OCI-LY7 (cell line): ENCODE measurements at regions not wholly inside any gene's neighbourhood (a gene's known extent, or its start where the extent isn't known, plus 50 kb on each side); places are given as distances from the start of the nearest gene placed in this dataset.
"Not testable (repeated sequence)": the region's sequence is repeated elsewhere in the genome, so short reads cannot be mapped to it uniquely, and the experiment has no call there.

Experiments
- BruUV-seq: library from RNA; stranded (reverse); fragments of 400-500 nt; replicated peaks from 2 replicates; lab custom pipeline; 2021; lab: Mats Ljungman, UMichigan
- CTCF ChIA-PET: fragments of 300-600 bp; sonication (Branson Sonifier 250); formaldehyde crosslinking; loops from one replicate; lab custom pipeline; 2022; ENCODE audit warnings: antibody characterized with exemption; ENCODE audit not compliant: unreplicated experiment; lab: Charles Lee
- POLR2A ChIA-PET: fragments of 300-600 bp; sonication (Branson Sonifier 250); formaldehyde crosslinking; loops from one replicate; lab custom pipeline; 2022; ENCODE audit warnings: antibody characterized with exemption; lab: Charles Lee
- DNase-seq: peaks from one replicate; pipeline ENCODE4 v3.0.0-alpha.2; 2015; ENCODE audit warnings: low spot score
- H2AFZ ChIP-seq: fragments of 200-600 bp; sonication (generic), shearing (Covaris generic); 2 replicates; pipeline ENCODE4 v1.6.1; 2014; ENCODE audit warnings: mild to moderate bottlenecking, antibody characterized with exemption, low read length, moderate library complexity
- H3K27ac ChIP-seq: fragments of 200-600 bp; sonication (generic); 2 replicates; pipeline ENCODE4 v1.5.1; 2014; ENCODE audit warnings: mixed run types, low read depth, mild to moderate bottlenecking, moderate library complexity, low read length, inconsistent platforms; ENCODE audit not compliant: poor library complexity, severe bottlenecking
- H3K36me3 ChIP-seq: fragments of 200-600 bp; sonication (generic); 2 replicates; pipeline ENCODE4 v1.6.1; 2014; ENCODE audit warnings: mild to moderate bottlenecking, antibody characterized with exemption, low read length, moderate library complexity, mixed read lengths; ENCODE audit not compliant: insufficient read depth
- H3K4me1 ChIP-seq: fragments of 200-600 bp; sonication (generic); 2 replicates; pipeline ENCODE4 v1.5.1; 2014; ENCODE audit warnings: mild to moderate bottlenecking, low read length; ENCODE audit not compliant: insufficient read depth, poor library complexity, severe bottlenecking
- H3K4me2 ChIP-seq: fragments of 200-600 bp; sonication (generic); 2 replicates; pipeline ENCODE4 v1.6.1; 2014; ENCODE audit warnings: mild to moderate bottlenecking, low read length
- H3K4me3 ChIP-seq: fragments of 200-600 bp; sonication (generic); 2 replicates; pipeline ENCODE4 v1.5.1; 2014; ENCODE audit warnings: mild to moderate bottlenecking, low read depth, low read length; ENCODE audit not compliant: poor library complexity, severe bottlenecking
- H3K79me2 ChIP-seq: fragments of 200-600 bp; sonication (generic); 2 replicates; pipeline ENCODE4 v1.6.1; 2016; ENCODE audit warnings: low read depth, mild to moderate bottlenecking, low read length, moderate library complexity, mixed read lengths; ENCODE audit not compliant: insufficient read depth
- H3K9me2 ChIP-seq: fragments of 200-600 bp; sonication (generic); 2 replicates; pipeline ENCODE4 v1.6.1; 2016; ENCODE audit warnings: mild to moderate bottlenecking, low read length, mixed read lengths; ENCODE audit not compliant: insufficient read depth
- H3K9me3 ChIP-seq: fragments of 200-600 bp; sonication (generic); 2 replicates; pipeline ENCODE4 v1.6.1; 2014; ENCODE audit warnings: mild to moderate bottlenecking, mixed run types, low read length, mixed read lengths
- H4K20me1 ChIP-seq: fragments of 200-600 bp; sonication (generic); 2 replicates; pipeline ENCODE4 v1.6.1; 2014; ENCODE audit warnings: mild to moderate bottlenecking, antibody characterized with exemption, low read length, moderate library complexity, mixed read lengths; ENCODE audit not compliant: insufficient read depth
- EZH2phosphoT487 ChIP-seq: fragments of 200-600 bp; sonication (generic); IDR thresholded peaks from 2 replicates; pipeline ENCODE4 v1.6.1; 2018; ENCODE audit warnings: low read depth, borderline replicate concordance, mild to moderate bottlenecking, mixed run types, antibody characterized with exemption, low read length, moderate library complexity, mixed read lengths
- intact Hi-C: fragments of 100-400 bp; cut with micrococcal nuclease; formaldehyde crosslinking; loops from one replicate; pipeline ENCODE4 v1.10.0; 2022; ENCODE audit not compliant: unreplicated experiment
- TF ChIP-seq, protein P1 (sequence below): fragments of 200-600 bp; sonication (generic); conservative IDR thresholded peaks from 2 replicates; pipeline ENCODE4 v1.5.1; 2014; ENCODE audit warnings: mild to moderate bottlenecking, antibody characterized with exemption, low read length, moderate library complexity, mixed read lengths

DNA sequence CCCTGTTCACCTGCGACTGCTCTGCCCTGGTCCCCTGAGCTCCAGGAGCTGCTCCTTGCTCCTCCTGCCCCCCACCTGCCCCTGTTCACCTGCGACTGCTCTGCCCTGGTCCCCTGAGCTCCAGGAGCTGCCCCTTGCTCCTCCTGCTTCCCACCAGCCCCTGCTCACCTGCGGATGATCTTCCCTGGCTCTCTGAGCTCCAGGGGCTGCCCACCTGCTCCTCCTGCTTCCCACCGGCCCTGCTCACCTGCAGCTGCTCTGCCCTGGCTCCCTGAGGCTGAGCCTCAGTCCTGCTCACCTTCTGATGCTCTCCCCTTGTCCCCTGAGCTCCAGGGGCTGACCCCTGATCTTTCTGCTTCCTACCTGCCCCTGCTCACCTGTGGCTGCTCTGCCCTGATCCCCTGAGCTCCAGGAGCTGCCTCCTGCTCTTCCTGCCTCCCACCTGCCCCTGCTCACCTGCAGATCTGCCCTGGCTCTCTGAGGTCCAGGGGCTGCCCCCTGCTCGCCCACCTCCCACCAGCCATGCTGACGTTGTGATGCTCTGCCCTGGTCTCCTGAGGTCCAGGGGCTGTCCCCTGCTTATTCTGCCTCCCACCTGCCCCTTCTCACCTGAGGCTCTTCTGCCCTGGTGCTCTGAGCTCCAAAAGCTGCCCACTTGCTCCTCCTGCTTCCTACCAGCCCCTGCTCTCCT, 219.2 kb downstream of the TMEM121 start:
- H2AFZ ChIP-seq, result no peak overlapping the region
- no peak overlapping the region for H3K4me3 ChIP-seq
- H3K27ac ChIP-seq, result no peak overlapping the region
- TF ChIP-seq, protein P1, sequence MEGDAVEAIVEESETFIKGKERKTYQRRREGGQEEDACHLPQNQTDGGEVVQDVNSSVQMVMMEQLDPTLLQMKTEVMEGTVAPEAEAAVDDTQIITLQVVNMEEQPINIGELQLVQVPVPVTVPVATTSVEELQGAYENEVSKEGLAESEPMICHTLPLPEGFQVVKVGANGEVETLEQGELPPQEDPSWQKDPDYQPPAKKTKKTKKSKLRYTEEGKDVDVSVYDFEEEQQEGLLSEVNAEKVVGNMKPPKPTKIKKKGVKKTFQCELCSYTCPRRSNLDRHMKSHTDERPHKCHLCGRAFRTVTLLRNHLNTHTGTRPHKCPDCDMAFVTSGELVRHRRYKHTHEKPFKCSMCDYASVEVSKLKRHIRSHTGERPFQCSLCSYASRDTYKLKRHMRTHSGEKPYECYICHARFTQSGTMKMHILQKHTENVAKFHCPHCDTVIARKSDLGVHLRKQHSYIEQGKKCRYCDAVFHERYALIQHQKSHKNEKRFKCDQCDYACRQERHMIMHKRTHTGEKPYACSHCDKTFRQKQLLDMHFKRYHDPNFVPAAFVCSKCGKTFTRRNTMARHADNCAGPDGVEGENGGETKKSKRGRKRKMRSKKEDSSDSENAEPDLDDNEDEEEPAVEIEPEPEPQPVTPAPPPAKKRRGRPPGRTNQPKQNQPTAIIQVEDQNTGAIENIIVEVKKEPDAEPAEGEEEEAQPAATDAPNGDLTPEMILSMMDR, result no peak
- TF ChIP-seq EZH2phosphoT487, result no peak
- H3K4me1 ChIP-seq, result peaks cover 5% of the 10 kb centered on the region
- H3K36me3 ChIP-seq, result no peaks in the 10 kb centered on the region
- no peak for DNase-seq
- H3K4me2 ChIP-seq, result no peak overlapping the region
- no peaks in the 10 kb centered on the region for H3K79me2 ChIP-seq
- H4K20me1 ChIP-seq, result no peaks in the 10 kb centered on the region
- no peaks in the 10 kb centered on the region for H3K9me2 ChIP-seq
- CTCF ChIA-PET, result no interaction called here
- no peaks in the 10 kb centered on the region for H3K9me3 ChIP-seq
- POLR2A ChIA-PET, result no interaction called here
- BruUV-seq, result no TSS peak
- intact Hi-C loops, result no loop called here

GRCh38 chr14:105746124-105746514, 219.7 kb downstream of the TMEM121 start:
- Histone ChIP-seq H3K79me2 (no peaks in the 10 kb centered on the region), H2AFZ (no peak overlapping the region), H3K4me1 (peaks cover 5% of the 10 kb centered on the region), H3K27ac (no peak overlapping the region), H3K36me3 (no peaks in the 10 kb centered on the region), H3K9me2 (no peaks in the 10 kb centered on the region), H3K4me2 (no peak overlapping the region), H3K9me3 (no peaks in the 10 kb centered on the region), H4K20me1 (no peaks in the 10 kb centered on the region), H3K4me3 (no peak overlapping the region)
- no peak for TF ChIP-seq EZH2phosphoT487
- TF ChIP-seq, protein P1, result no peak
- ChIA-PET CTCF (no interaction called here), POLR2A (no interaction called here)
- no peak for DNase-seq
- intact Hi-C loops, result no loop called here
- no TSS peak for BruUV-seq

DNA sequence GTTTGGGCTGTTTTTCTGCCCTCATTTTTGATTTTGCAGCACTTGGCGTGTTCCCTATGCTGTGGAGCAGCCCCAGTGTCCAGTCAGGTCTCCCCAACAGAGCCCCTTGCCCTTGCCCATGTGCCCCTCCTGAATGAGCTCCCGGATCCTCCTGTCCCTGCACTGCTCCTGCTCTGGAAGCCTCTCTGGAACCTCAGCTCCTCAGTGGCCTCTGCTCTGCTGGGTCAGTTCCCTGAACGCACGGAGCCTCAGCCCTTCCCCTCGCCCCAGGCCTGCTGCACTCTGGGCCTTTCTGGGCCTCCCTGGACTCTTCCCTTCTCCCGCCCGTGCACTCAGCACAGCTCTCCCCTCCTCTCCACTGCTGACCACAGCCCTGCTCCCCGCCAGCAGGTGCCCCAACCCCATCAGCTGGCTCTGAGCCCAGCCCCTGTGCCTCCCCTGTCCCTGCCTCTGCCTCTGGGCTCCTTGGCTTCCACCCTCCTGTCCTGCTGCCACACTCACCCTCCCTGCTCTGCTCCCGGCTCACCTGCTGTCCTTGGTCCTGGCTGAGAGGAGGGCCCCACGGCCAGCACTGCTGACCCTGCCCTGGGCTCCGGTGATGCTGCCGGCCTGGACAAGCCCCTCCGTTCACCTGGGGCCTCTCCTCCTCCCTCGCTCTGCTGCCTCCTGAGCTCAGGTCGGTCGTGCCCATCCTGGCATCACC, 220.6 kb downstream of the TMEM121 start:
- H3K4me2 ChIP-seq, POLR2A ChIA-PET, H3K4me3 ChIP-seq, H3K9me2 ChIP-seq, intact Hi-C loops, H3K36me3 ChIP-seq, H3K9me3 ChIP-seq, H3K4me1 ChIP-seq, DNase-seq, BruUV-seq, H4K20me1 ChIP-seq, H2AFZ ChIP-seq, H3K27ac ChIP-seq, CTCF ChIA-PET, H3K79me2 ChIP-seq: not testable (repeated sequence)

DNA sequence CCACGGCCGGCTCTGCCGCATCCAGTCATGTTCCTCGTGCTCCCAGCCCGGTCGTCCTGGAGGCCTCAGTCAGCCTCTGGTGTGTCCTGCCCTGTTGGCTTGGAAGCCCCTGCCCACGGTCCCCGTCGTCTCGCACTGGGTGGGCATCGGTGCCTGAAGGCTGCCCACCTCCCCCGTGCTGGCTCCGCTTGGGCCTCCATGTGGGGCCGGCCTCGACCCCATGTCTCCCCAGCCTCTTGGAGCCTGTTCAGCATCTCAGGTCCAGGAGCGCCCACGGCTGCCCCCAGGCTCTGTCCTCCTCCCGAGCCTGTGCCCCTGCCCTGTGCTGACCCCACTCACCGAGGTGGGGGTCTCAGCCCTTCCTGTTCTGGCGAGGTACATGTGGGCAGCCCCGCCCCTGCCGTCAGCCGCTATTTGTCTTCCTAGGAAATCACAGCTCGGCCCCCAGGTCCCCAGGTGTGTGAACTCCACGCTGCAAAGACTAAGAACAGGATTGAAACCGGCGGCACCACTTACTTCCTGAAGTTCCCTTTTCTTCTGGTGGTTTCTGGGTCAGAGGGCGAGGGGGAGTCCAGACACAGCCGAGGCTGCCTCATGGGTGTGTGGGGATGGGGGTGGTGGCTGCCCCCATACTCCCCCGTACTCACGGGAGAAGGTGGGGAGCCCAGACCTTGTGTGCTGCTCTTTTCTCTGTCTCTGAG, 221.3 kb downstream of the TMEM121 start:
- DNase-seq, H3K9me3 ChIP-seq, H3K79me2 ChIP-seq, H3K36me3 ChIP-seq, BruUV-seq, H3K4me1 ChIP-seq, CTCF ChIA-PET, H4K20me1 ChIP-seq, H2AFZ ChIP-seq, H3K4me2 ChIP-seq, POLR2A ChIA-PET, H3K27ac ChIP-seq, H3K4me3 ChIP-seq, intact Hi-C loops, H3K9me2 ChIP-seq: not testable (repeated sequence)
